ENCODE measurements at regions not wholly inside any gene's neighbourhood (a gene's known extent, or its start where the extent isn't known, plus 50 kb on each side); places are given as distances from the start of the nearest gene placed in this dataset.

DNA sequence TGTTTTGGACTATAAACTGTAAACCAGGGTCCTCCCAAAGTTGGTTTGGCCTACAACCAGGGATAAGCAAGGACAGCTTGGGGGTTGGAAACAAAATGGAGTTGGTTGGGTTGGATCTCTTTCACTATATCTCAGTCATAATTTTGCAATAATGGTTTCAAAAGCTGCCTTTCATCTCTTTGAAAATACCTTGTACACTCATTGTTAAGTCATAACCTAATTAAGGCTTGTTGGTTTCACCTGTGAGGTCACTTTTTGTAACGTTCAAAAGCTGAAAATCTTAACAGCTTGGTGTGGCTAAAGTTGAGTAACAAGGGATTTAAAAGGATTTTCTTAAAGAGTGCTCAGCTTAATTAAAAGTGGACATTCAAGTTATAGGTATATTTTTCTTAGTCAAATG lies 476.1 kb downstream of the IPMK start:
- TF ChIP-seq CTCF (IDR thresholded peaks at IDR 0.05) (no peak), POLR2A (IDR thresholded peaks at IDR 0.05) (no peak)

Measured in sigmoid colon (tissue), 3 donors.